PFSK-1 (cell line): ENCODE measurements at regions not wholly inside any gene's neighbourhood (a gene's known extent, or its start where the extent isn't known, plus 50 kb on each side); places are given as distances from the start of the nearest gene placed in this dataset.

Source experiments
- FOXP2 ChIP-seq: optimal IDR thresholded peaks from 2 replicates; pipeline ENCODE3; 2011; ENCODE audit warnings: borderline replicate concordance, control low read depth, inconsistent platforms; ENCODE audit not compliant: insufficient read depth; ENCODE audit errors: extremely low read length, extremely low read depth
- POLR2AphosphoS5 ChIP-seq: IDR thresholded peaks from 2 replicates; pipeline ENCODE4 v1.6.1; 2012; ENCODE audit warnings: low read depth, mild to moderate bottlenecking, control low read depth, low read length, moderate library complexity
- SIN3A ChIP-seq: IDR thresholded peaks from 2 replicates; pipeline ENCODE4 v1.6.1; 2012; ENCODE audit warnings: mild to moderate bottlenecking, low read length, moderate library complexity, borderline replicate concordance; ENCODE audit not compliant: insufficient read depth
- TAF1 ChIP-seq: IDR thresholded peaks from 2 replicates; pipeline ENCODE4 v1.6.1; 2012; ENCODE audit warnings: low read length, control low read depth, borderline replicate concordance; ENCODE audit not compliant: insufficient read depth
- TF ChIP-seq, protein P1 (sequence below), 2 experiments: IDR thresholded peaks; 2 replicates each; pipeline versions ENCODE4 v1.6.1 to v1.8.0; 2011 to 2012; ENCODE audit warnings: low read depth in 2 of 2, low read length in 2 of 2, control low read depth in 1 of 2, inconsistent platforms in 1 of 2, mild to moderate bottlenecking in 1 of 2, moderate library complexity in 1 of 2; ENCODE audit not compliant: insufficient read depth in 1 of 2

GRCh38 chr13:63972328-63972727 is 2556.7 kb upstream of the PCDH20 start:
- no peak for TF ChIP-seq FOXP2
- no peak for TF ChIP-seq TAF1
- TF ChIP-seq POLR2AphosphoS5: no peak
- TF ChIP-seq, protein P1, sequence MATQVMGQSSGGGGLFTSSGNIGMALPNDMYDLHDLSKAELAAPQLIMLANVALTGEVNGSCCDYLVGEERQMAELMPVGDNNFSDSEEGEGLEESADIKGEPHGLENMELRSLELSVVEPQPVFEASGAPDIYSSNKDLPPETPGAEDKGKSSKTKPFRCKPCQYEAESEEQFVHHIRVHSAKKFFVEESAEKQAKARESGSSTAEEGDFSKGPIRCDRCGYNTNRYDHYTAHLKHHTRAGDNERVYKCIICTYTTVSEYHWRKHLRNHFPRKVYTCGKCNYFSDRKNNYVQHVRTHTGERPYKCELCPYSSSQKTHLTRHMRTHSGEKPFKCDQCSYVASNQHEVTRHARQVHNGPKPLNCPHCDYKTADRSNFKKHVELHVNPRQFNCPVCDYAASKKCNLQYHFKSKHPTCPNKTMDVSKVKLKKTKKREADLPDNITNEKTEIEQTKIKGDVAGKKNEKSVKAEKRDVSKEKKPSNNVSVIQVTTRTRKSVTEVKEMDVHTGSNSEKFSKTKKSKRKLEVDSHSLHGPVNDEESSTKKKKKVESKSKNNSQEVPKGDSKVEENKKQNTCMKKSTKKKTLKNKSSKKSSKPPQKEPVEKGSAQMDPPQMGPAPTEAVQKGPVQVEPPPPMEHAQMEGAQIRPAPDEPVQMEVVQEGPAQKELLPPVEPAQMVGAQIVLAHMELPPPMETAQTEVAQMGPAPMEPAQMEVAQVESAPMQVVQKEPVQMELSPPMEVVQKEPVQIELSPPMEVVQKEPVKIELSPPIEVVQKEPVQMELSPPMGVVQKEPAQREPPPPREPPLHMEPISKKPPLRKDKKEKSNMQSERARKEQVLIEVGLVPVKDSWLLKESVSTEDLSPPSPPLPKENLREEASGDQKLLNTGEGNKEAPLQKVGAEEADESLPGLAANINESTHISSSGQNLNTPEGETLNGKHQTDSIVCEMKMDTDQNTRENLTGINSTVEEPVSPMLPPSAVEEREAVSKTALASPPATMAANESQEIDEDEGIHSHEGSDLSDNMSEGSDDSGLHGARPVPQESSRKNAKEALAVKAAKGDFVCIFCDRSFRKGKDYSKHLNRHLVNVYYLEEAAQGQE (IDR thresholded peaks at IDR 0.05; ENCODE audit: insufficient read depth in 1 of 2, low read depth in 2 of 2, low read length in 2 of 2): no peak
- TF ChIP-seq SIN3A: no peak

DNA sequence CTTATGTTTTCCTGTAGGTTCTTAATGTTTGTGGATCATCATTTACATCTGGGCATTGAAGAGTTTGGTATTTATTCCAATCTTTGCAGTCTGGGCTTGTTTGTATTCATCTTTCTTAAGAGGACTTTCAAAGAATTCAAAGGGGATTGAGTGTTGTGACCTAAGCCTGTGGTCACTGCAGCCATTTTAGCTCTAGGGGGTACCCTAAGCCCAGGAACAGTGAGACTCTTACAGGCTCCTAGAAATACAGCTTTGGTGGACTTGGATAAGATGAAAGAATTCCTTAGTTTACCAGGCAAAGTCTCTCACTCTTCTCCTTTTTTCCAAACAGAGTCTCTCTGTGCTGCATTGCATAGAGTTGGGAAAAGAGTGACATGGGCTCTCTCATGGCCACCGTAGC is 2539.0 kb upstream of the PCDH20 start:
- TF ChIP-seq SIN3A (no peak), POLR2AphosphoS5 (no peak), FOXP2 (no peak), TAF1 (no peak)
- TF ChIP-seq, protein P1 (IDR thresholded peaks at IDR 0.05; ENCODE audit: insufficient read depth in 1 of 2, low read depth in 2 of 2, low read length in 2 of 2): no peak

- TF ChIP-seq SIN3A (no peak), TAF1 (no peak), FOXP2 (no peak)
- TF ChIP-seq, protein P1 (IDR thresholded peaks at IDR 0.05; ENCODE audit: insufficient read depth in 1 of 2, low read depth in 2 of 2, low read length in 2 of 2): no peak
Observed at GRCh38 chr13:63948045-63948444, 2532.4 kb upstream of the PCDH20 start.

DNA sequence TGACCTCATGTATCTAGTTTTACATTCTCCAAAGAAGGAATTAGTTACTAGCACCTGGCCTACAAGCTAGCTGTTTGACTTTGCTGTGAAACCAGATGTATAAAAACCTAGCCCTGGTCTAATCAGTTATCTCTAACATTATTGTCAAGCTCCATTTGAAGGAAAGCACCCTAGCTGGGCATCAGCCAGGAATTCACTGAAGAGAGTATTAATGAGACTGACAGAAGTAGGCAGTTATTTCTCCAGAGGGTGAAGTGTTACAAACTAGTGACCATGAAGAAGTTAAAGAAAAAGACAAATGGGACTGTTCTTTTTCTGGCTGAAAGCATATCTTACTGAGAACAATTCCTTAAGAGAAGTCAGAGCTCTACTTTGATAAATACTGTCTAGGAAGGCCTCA is 2529.3 kb upstream of the PCDH20 start:
- TF ChIP-seq SIN3A (no peak), FOXP2 (no peak), TAF1 (no peak), POLR2AphosphoS5 (no peak)
- TF ChIP-seq, protein P1 (IDR thresholded peaks at IDR 0.05; ENCODE audit: insufficient read depth in 1 of 2, low read depth in 2 of 2, low read length in 2 of 2): no peak

- TF ChIP-seq FOXP2 (no peak), POLR2AphosphoS5 (no peak), TAF1 (no peak), SIN3A (no peak)
- TF ChIP-seq, protein P1 (IDR thresholded peaks at IDR 0.05; ENCODE audit: insufficient read depth in 1 of 2, low read depth in 2 of 2, low read length in 2 of 2): no peak
Observed at GRCh38 chr13:63942372-63942771, 2526.7 kb upstream of the PCDH20 start.
